Osteoblast (primary cell): ENCODE measurements at regions not wholly inside any gene's neighbourhood (a gene's known extent, or its start where the extent isn't known, plus 50 kb on each side); places are given as distances from the start of the nearest gene placed in this dataset.
A peak's percentile ranks its signal among the peaks of the same experiment; 100 is the strongest.

Experiments used
- DNase-seq: peaks from one replicate; pipeline ENCODE4 v3.0.0; 2011; ENCODE audit warnings: low spot score, mixed read lengths; ENCODE audit not compliant: insufficient read length; ENCODE audit errors: missing footprints
- H2AFZ ChIP-seq: 2 replicates; pipeline ENCODE4 v1.6.0; 2011; ENCODE audit warnings: mild to moderate bottlenecking, low read length
- H3K27ac ChIP-seq: 2 replicates; pipeline ENCODE4 v1.5.1; 2011; ENCODE audit warnings: mild to moderate bottlenecking, low read depth, low read length, moderate library complexity
- H3K27me3 ChIP-seq: 2 replicates; pipeline ENCODE4 v1.6.0; 2012; ENCODE audit warnings: mild to moderate bottlenecking, control low read depth, inconsistent platforms, low read length, moderate library complexity; ENCODE audit not compliant: insufficient read depth
- H3K36me3 ChIP-seq: 2 replicates; pipeline ENCODE4 v1.5.1; 2011; ENCODE audit warnings: mild to moderate bottlenecking, low read length, control low read depth, moderate library complexity; ENCODE audit not compliant: insufficient read depth
- H3K4me1 ChIP-seq: 2 replicates; pipeline ENCODE4 v1.5.1; 2011; ENCODE audit warnings: mild to moderate bottlenecking, low read length, control low read depth, moderate library complexity; ENCODE audit not compliant: insufficient read depth
- H3K4me2 ChIP-seq: 2 replicates; pipeline ENCODE4 v1.6.0; 2011; ENCODE audit warnings: mild to moderate bottlenecking, low read length; ENCODE audit not compliant: insufficient read depth
- H3K4me3 ChIP-seq: fragments of 200-600 bp; sonication (generic); 3 replicates; pipeline ENCODE4 v1.5.1; 2012; ENCODE audit warnings: mild to moderate bottlenecking, low read length, inconsistent platforms; ENCODE audit not compliant: insufficient read depth
- H3K79me2 ChIP-seq: 2 replicates; pipeline ENCODE4 v1.6.0; 2012; ENCODE audit warnings: mild to moderate bottlenecking, low read length, control low read depth, inconsistent platforms; ENCODE audit not compliant: insufficient read depth
- H3K9me3 ChIP-seq: 2 replicates; pipeline ENCODE4 v1.5.1; 2011; ENCODE audit warnings: low read depth, low read length, control low read depth
- H4K20me1 ChIP-seq: 2 replicates; pipeline ENCODE4 v1.6.0; 2012; ENCODE audit warnings: mild to moderate bottlenecking, low read length, control low read depth; ENCODE audit not compliant: insufficient read depth
- TF ChIP-seq, protein P1 (sequence below): IDR thresholded peaks from 2 replicates; pipeline ENCODE4 v1.5.1; 2011; ENCODE audit warnings: mild to moderate bottlenecking, low read depth, low read length, moderate library complexity; ENCODE audit errors: extremely low read depth

DNA sequence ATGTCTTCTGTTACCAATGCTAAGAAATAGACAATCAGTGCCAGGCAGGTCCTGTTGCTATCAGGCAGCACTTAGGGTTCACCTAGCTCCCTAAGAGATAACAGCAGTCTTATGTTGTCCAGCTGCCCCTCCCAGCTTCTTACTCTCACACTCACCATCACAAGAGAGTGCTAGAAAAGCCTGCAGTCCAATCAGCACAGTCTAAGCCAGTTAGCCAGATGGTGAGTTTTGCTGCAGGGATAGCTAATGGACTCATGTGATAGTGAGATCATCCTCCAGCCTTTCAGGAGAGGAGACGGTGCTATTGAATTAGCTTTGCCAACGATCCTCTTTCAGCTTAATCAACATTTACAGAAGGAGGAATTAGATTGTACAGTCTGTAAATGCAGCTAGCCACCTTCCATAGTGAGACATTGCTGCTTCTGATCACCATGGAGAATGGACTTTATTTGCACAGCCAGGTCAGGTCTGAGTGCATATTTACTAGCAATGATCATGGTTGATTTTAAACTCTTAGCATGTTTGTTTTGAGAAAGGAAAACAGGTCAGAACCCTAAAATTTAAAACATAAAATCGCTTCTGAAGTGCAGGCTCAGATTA is 438.3 kb downstream of the CENPC start:
- Histone ChIP-seq H3K36me3 (no peaks in the 10 kb centered on the region), H3K4me2 (no peak overlapping the region), H2AFZ (no peak overlapping the region), H3K9me3 (peaks cover 3% of the 10 kb centered on the region), H3K4me3 (no peak overlapping the region), H4K20me1 (no peaks in the 10 kb centered on the region), H3K4me1 (no peaks in the 10 kb centered on the region), H3K27me3 (no peaks in the 10 kb centered on the region), H3K27ac (no peak overlapping the region), H3K79me2 (no peaks in the 10 kb centered on the region)
- TF ChIP-seq, protein P1, sequence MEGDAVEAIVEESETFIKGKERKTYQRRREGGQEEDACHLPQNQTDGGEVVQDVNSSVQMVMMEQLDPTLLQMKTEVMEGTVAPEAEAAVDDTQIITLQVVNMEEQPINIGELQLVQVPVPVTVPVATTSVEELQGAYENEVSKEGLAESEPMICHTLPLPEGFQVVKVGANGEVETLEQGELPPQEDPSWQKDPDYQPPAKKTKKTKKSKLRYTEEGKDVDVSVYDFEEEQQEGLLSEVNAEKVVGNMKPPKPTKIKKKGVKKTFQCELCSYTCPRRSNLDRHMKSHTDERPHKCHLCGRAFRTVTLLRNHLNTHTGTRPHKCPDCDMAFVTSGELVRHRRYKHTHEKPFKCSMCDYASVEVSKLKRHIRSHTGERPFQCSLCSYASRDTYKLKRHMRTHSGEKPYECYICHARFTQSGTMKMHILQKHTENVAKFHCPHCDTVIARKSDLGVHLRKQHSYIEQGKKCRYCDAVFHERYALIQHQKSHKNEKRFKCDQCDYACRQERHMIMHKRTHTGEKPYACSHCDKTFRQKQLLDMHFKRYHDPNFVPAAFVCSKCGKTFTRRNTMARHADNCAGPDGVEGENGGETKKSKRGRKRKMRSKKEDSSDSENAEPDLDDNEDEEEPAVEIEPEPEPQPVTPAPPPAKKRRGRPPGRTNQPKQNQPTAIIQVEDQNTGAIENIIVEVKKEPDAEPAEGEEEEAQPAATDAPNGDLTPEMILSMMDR: no peak
- no peak for DNase-seq

DNA sequence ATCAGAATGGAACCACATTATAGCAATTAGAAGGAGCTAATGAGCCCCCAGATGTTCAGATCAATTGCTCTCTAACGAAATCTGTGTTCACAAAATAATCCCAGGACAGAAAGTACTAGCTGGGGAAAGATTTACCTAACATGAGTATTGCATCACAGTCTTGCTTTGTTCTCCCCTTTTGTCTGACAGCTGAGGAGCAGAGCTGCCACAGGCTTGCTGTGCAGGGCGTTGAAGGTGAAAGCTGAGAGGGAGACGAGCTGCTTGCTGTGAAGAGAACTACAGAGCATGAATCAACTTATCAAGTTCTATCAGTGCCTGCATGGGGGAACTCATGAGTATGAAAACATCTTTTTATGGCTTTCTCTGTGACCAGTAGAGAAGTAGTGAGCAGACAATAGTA is 441.2 kb downstream of the CENPC start:
- no peaks in the 10 kb centered on the region for H4K20me1 ChIP-seq
- no peaks in the 10 kb centered on the region for H3K79me2 ChIP-seq
- H3K27me3 ChIP-seq: no peaks in the 10 kb centered on the region
- no peak overlapping the region for H2AFZ ChIP-seq
- no peak for DNase-seq
- H3K36me3 ChIP-seq: no peaks in the 10 kb centered on the region
- TF ChIP-seq, protein P1: no peak
- H3K4me2 ChIP-seq: no peak overlapping the region
- no peak overlapping the region for H3K4me3 ChIP-seq
- no peaks in the 10 kb centered on the region for H3K4me1 ChIP-seq
- peaks cover 6% of the 10 kb centered on the region for H3K9me3 ChIP-seq
- no peak overlapping the region for H3K27ac ChIP-seq

DNA sequence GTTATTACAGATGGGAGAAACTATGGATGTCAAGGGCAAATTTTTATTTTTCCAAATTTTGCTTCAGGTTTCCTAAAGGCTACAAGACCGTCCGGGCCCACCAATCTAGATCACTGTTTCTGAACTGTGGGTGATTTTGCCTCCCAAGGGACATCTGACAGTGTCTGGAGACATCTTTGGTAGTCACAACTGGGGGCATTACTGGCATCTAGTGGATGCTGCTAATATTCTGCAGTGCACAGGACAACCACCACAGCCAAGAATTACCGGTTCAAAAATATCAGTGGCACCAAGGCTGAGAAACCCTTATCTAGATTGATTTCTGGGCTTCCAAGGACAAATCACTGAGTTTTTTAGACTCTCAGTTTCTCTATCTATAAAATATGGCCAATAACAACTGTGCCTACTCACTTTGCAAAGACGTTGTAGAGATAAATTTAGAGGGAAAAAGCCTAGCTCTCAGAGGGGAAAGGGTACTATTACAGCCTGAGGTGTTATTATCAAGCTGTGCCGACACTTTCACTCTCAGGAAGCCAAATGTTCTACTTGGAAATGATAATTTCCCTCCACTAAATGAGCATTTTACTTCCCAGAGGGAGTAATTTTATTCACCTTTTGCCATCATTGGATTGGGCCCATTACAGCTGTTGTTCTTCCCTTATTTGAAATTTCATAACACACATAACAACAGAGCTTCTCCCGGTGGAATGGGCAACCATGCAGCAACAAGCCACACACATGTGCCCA is 442.1 kb downstream of the CENPC start:
- H3K4me3 ChIP-seq: no peak overlapping the region
- no peaks in the 10 kb centered on the region for H3K79me2 ChIP-seq
- no peaks in the 10 kb centered on the region for H4K20me1 ChIP-seq
- peak; percentile 3 for DNase-seq
- H2AFZ ChIP-seq: no peak overlapping the region
- H3K36me3 ChIP-seq: no peaks in the 10 kb centered on the region
- H3K4me2 ChIP-seq: no peak overlapping the region
- peaks cover 6% of the 10 kb centered on the region for H3K9me3 ChIP-seq
- no peaks in the 10 kb centered on the region for H3K4me1 ChIP-seq
- TF ChIP-seq, protein P1: no peak
- no peak overlapping the region for H3K27ac ChIP-seq
- no peaks in the 10 kb centered on the region for H3K27me3 ChIP-seq

DNA sequence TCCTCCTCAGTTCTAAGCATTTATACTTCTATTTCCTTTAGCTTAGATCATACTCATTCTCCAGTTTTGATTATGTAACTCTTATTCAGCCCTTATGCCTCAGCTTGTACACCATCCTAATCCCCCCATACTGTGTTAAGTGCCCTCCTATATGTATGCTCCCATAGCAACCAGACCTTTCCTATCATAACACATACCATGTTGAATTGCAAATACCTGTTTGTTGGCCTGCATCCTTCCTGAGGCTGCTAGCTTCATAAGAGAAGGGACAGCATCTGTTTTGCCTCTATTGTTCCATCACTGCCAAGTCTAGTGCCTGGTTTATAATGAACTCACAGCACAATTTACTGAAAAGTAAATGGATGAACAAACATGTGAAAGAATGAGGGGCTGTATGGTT is 443.7 kb downstream of the CENPC start:
- H2AFZ ChIP-seq: no peak overlapping the region
- no peaks in the 10 kb centered on the region for H4K20me1 ChIP-seq
- no peak overlapping the region for H3K4me3 ChIP-seq
- H3K36me3 ChIP-seq: no peaks in the 10 kb centered on the region
- H3K4me2 ChIP-seq: no peak overlapping the region
- DNase-seq: peak; percentile 21
- no peak overlapping the region for H3K27ac ChIP-seq
- H3K79me2 ChIP-seq: no peaks in the 10 kb centered on the region
- H3K9me3 ChIP-seq: peaks cover 6% of the 10 kb centered on the region
- TF ChIP-seq, protein P1: no peak
- H3K4me1 ChIP-seq: no peaks in the 10 kb centered on the region
- no peaks in the 10 kb centered on the region for H3K27me3 ChIP-seq
